Activated naive CD8-positive, alpha-beta T cell treated with anti-CD3 and anti-CD28 coated beads, Interleukin-2, amount 10 ng/mL, durations not matched to agents 7 days and 5 days (primary cell): ENCODE measurements at regions not wholly inside any gene's neighbourhood (a gene's known extent, or its start where the extent isn't known, plus 50 kb on each side); places are given as distances from the start of the nearest gene placed in this dataset.
"Not testable (repeated sequence)": the region's sequence is repeated elsewhere in the genome, so short reads cannot be mapped to it uniquely, and the experiment has no call there.

Source experiments
- ATAC-seq: fragments of 150-1000 bp; cut with Tn5 transposase; one replicate; pipeline ENCODE4 v1.10.0; 2021; ENCODE audit warnings: low read depth, moderate library complexity
- POLR2A ChIA-PET: fragments of 350-600 bp; sonication (Branson Sonifier 250); formaldehyde crosslinking; loops from one replicate; lab custom pipeline; 2021; ENCODE audit warnings: antibody characterized with exemption; lab: Charles Lee
- DNase-seq: peaks from one replicate; pipeline ENCODE4 v3.0.0; 2021
- H3K27ac Mint-ChIP-seq: one replicate; pipeline ENCODE4 v1.8.0; 2022; ENCODE audit warnings: mild to moderate bottlenecking, mixed read lengths
- H3K27me3 Mint-ChIP-seq: one replicate; pipeline ENCODE4 v1.8.0; 2022; ENCODE audit warnings: mild to moderate bottlenecking, moderate library complexity, mixed read lengths
- H3K36me3 Mint-ChIP-seq: one replicate; pipeline ENCODE4 v1.8.0; 2021; ENCODE audit warnings: mild to moderate bottlenecking, mixed read lengths
- H3K4me1 Mint-ChIP-seq: one replicate; pipeline ENCODE4 v1.8.0; 2021; ENCODE audit warnings: mixed read lengths
- H3K4me3 Mint-ChIP-seq: one replicate; pipeline ENCODE4 v1.8.0; 2022; ENCODE audit warnings: mild to moderate bottlenecking, moderate library complexity, mixed read lengths
- H3K9me3 Mint-ChIP-seq: one replicate; pipeline ENCODE4 v1.8.0; 2021; ENCODE audit warnings: mixed read lengths

GRCh38 chr20:40882152-40882551 lies 146.5 kb upstream of the TOP1 start:
- Mint-ChIP-seq H3K4me1 (peaks cover 39% of the 10 kb centered on the region), H3K27ac (peak overlapping the region; percentile 92), H3K9me3 (peaks cover 4% of the 10 kb centered on the region), H3K36me3 (peaks cover 23% of the 10 kb centered on the region), H3K27me3 (peaks cover 2% of the 10 kb centered on the region), H3K4me3 (peak overlapping the region; percentile 66)
- DNase-seq (peak; percentile 38), ATAC-seq (peak; percentile 70)
- POLR2A ChIA-PET, result interaction anchor here (0.6 to 0.7 kb wide), 3 partner anchors 10 to 275 kb away, joined by 3 to 12 read pairs (median 5); no protein-coding TSS in a partner anchor

GRCh38 chr20:40883097-40883496 lies 145.5 kb upstream of the TOP1 start:
- peak overlapping the region; percentile 92 for H3K27ac Mint-ChIP-seq
- POLR2A ChIA-PET, result interaction anchor here (0.7 kb wide), 1 partner anchor 9 kb away, joined by 5 read pairs; no protein-coding TSS in a partner anchor
- peaks cover 2% of the 10 kb centered on the region for H3K27me3 Mint-ChIP-seq
- H3K4me1 Mint-ChIP-seq, result peaks cover 39% of the 10 kb centered on the region
- DNase-seq, result no peak
- no peak for ATAC-seq
- peak overlapping the region; percentile 6 for H3K4me3 Mint-ChIP-seq
- peaks cover 17% of the 10 kb centered on the region for H3K36me3 Mint-ChIP-seq
- H3K9me3 Mint-ChIP-seq, result peaks cover 2% of the 10 kb centered on the region

GRCh38 chr20:40887105-40887504 lies 141.5 kb upstream of the TOP1 start:
- H3K27me3 Mint-ChIP-seq, result peaks cover 4% of the 10 kb centered on the region
- POLR2A ChIA-PET, result no interaction called here
- H3K9me3 Mint-ChIP-seq, result no peaks in the 10 kb centered on the region
- DNase-seq (no peak), ATAC-seq (no peak)
- no peak overlapping the region for H3K4me3 Mint-ChIP-seq
- peaks cover 28% of the 10 kb centered on the region for H3K4me1 Mint-ChIP-seq
- no peak overlapping the region for H3K27ac Mint-ChIP-seq
- peaks cover 3% of the 10 kb centered on the region for H3K36me3 Mint-ChIP-seq

- H3K27ac Mint-ChIP-seq, H3K4me3 Mint-ChIP-seq, DNase-seq, H3K36me3 Mint-ChIP-seq, ATAC-seq, H3K9me3 Mint-ChIP-seq, POLR2A ChIA-PET, H3K27me3 Mint-ChIP-seq: not testable (repeated sequence)
- H3K4me1 Mint-ChIP-seq, result peaks cover 14% of the 10 kb centered on the region
These were observed 139.4 kb upstream of the TOP1 start for GRCh38 chr20:40889266-40889665.

GRCh38 chr20:40890181-40890580 lies 138.4 kb upstream of the TOP1 start:
- peaks cover 9% of the 10 kb centered on the region for H3K27me3 Mint-ChIP-seq
- H3K9me3 Mint-ChIP-seq, result no peaks in the 10 kb centered on the region
- H3K4me3 Mint-ChIP-seq, result no peak overlapping the region
- ATAC-seq (no peak), DNase-seq (no peak)
- POLR2A ChIA-PET, result no interaction called here
- H3K4me1 Mint-ChIP-seq, result peaks cover 9% of the 10 kb centered on the region
- no peaks in the 10 kb centered on the region for H3K36me3 Mint-ChIP-seq
- no peak overlapping the region for H3K27ac Mint-ChIP-seq

GRCh38 chr20:40890635-40891034 lies 138.0 kb upstream of the TOP1 start:
- POLR2A ChIA-PET, result no interaction called here
- H3K36me3 Mint-ChIP-seq, result no peaks in the 10 kb centered on the region
- no peak overlapping the region for H3K27ac Mint-ChIP-seq
- peaks cover 7% of the 10 kb centered on the region for H3K27me3 Mint-ChIP-seq
- ATAC-seq, result no peak
- H3K4me1 Mint-ChIP-seq, result peaks cover 8% of the 10 kb centered on the region
- no peaks in the 10 kb centered on the region for H3K9me3 Mint-ChIP-seq
- no peak overlapping the region for H3K4me3 Mint-ChIP-seq
- no peak for DNase-seq

GRCh38 chr20:40891351-40891750 lies 137.3 kb upstream of the TOP1 start:
- POLR2A ChIA-PET, result interaction anchor here (1.0 kb wide), 1 partner anchor 9 kb away, joined by 5 read pairs; no protein-coding TSS in a partner anchor
- no peak for DNase-seq
- ATAC-seq, result no peak

GRCh38 chr20:40892642-40893041 lies 136.0 kb upstream of the TOP1 start:
- no peak overlapping the region for H3K4me3 Mint-ChIP-seq
- H3K27me3 Mint-ChIP-seq, result peaks cover 12% of the 10 kb centered on the region
- no peak for ATAC-seq
- peaks cover 8% of the 10 kb centered on the region for H3K4me1 Mint-ChIP-seq
- no peak overlapping the region for H3K27ac Mint-ChIP-seq
- DNase-seq, result no peak
- POLR2A ChIA-PET, result no interaction called here
- no peaks in the 10 kb centered on the region for H3K9me3 Mint-ChIP-seq
- no peaks in the 10 kb centered on the region for H3K36me3 Mint-ChIP-seq

More at GRCh38 chr20:40891351-40891750, 137.3 kb upstream of the TOP1 start:
- Mint-ChIP-seq H3K4me3 (no peak overlapping the region), H3K27ac (no peak overlapping the region), H3K4me1 (peaks cover 8% of the 10 kb centered on the region), H3K36me3 (no peaks in the 10 kb centered on the region), H3K27me3 (peaks cover 10% of the 10 kb centered on the region), H3K9me3 (no peaks in the 10 kb centered on the region)

- H3K27me3 Mint-ChIP-seq, result peaks cover 14% of the 10 kb centered on the region
- no peaks in the 10 kb centered on the region for H3K36me3 Mint-ChIP-seq
- peaks cover 8% of the 10 kb centered on the region for H3K4me1 Mint-ChIP-seq
- no peak for DNase-seq
- H3K9me3 Mint-ChIP-seq, result no peaks in the 10 kb centered on the region
- ATAC-seq, result no peak
- H3K27ac Mint-ChIP-seq, result no peak overlapping the region
- POLR2A ChIA-PET, result no interaction called here
- H3K4me3 Mint-ChIP-seq, result no peak overlapping the region
These were observed 134.9 kb upstream of the TOP1 start for GRCh38 chr20:40893610-40894236.

GRCh38 chr20:40894237-40894630 lies 134.4 kb upstream of the TOP1 start:
- ATAC-seq, result no peak
- H3K27ac Mint-ChIP-seq, result no peak overlapping the region
- peaks cover 4% of the 10 kb centered on the region for H3K4me1 Mint-ChIP-seq
- no peak overlapping the region for H3K4me3 Mint-ChIP-seq
- DNase-seq, result no peak
- POLR2A ChIA-PET, result no interaction called here
- H3K9me3 Mint-ChIP-seq, result no peaks in the 10 kb centered on the region
- no peaks in the 10 kb centered on the region for H3K36me3 Mint-ChIP-seq
- H3K27me3 Mint-ChIP-seq, result peaks cover 17% of the 10 kb centered on the region

- ATAC-seq (no peak), DNase-seq (no peak)
- Mint-ChIP-seq H3K4me1 (no peaks in the 10 kb centered on the region), H3K4me3 (no peak overlapping the region), H3K36me3 (no peaks in the 10 kb centered on the region), H3K27me3 (peaks cover 17% of the 10 kb centered on the region), H3K9me3 (no peaks in the 10 kb centered on the region), H3K27ac (no peak overlapping the region)
- POLR2A ChIA-PET, result no interaction called here
These were observed 133.4 kb upstream of the TOP1 start for GRCh38 chr20:40895182-40895581.

GRCh38 chr20:40896814-40897700 lies 131.6 kb upstream of the TOP1 start:
- H3K9me3 Mint-ChIP-seq, result no peaks in the 10 kb centered on the region
- H3K27ac Mint-ChIP-seq, result no peak overlapping the region
- ATAC-seq (no peak), DNase-seq (no peak)
- H3K36me3 Mint-ChIP-seq, result no peaks in the 10 kb centered on the region
- H3K4me3 Mint-ChIP-seq, result no peak overlapping the region
- H3K27me3 Mint-ChIP-seq, result peaks cover 27% of the 10 kb centered on the region
- H3K4me1 Mint-ChIP-seq, result no peaks in the 10 kb centered on the region
- POLR2A ChIA-PET, result no interaction called here

GRCh38 chr20:40899344-40899743 lies 129.3 kb upstream of the TOP1 start:
- DNase-seq, result no peak
- no peak overlapping the region for H3K27ac Mint-ChIP-seq
- ATAC-seq, result no peak
- POLR2A ChIA-PET, result no interaction called here
- H3K4me1 Mint-ChIP-seq, result peaks cover 1% of the 10 kb centered on the region
- H3K36me3 Mint-ChIP-seq, result no peaks in the 10 kb centered on the region
- H3K27me3 Mint-ChIP-seq, result peaks cover 25% of the 10 kb centered on the region
- no peaks in the 10 kb centered on the region for H3K9me3 Mint-ChIP-seq
- no peak overlapping the region for H3K4me3 Mint-ChIP-seq
